Esophagus squamous epithelium (tissue), 4 donors: ENCODE measurements at regions not wholly inside any gene's neighbourhood (a gene's known extent, or its start where the extent isn't known, plus 50 kb on each side); places are given as distances from the start of the nearest gene placed in this dataset.

ENCODE experiments used
- CTCF ChIP-seq, 6 experiments: fragments of 450-650 bp in 4 of 6; fragments of 200-600 bp in 2 of 6; sonication (generic) in 2 of 6; IDR thresholded peaks; one replicate each; pipeline ENCODE4 v1.5.1; 2016 to 2019; ENCODE audit warnings: antibody characterized with exemption in 6 of 6, mild to moderate bottlenecking in 4 of 6, moderate library complexity in 4 of 6
- POLR2A ChIP-seq, 4 donors: fragments of 450-650 bp; IDR thresholded peaks; one replicate each; pipeline ENCODE4 v1.6.1; 2017; ENCODE audit warnings: antibody characterized with exemption in 4 of 4, mild to moderate bottlenecking in 4 of 4, moderate library complexity in 3 of 4

GRCh38 chr5:134462047-134462575 lies 50.4 kb upstream of the CDKN2AIPNL start:
- TF ChIP-seq CTCF (IDR thresholded peaks at IDR 0.05) (no peak), POLR2A (IDR thresholded peaks at IDR 0.05) (no peak)
